H1 (cell line): ENCODE measurements at regions not wholly inside any gene's neighbourhood (a gene's known extent, or its start where the extent isn't known, plus 50 kb on each side); places are given as distances from the start of the nearest gene placed in this dataset.

ENCODE experiments used
- CTCF ChIA-PET: fragments of 300-600 bp; sonication (Branson Sonifier 250); formaldehyde crosslinking; loops from one replicate; lab custom pipeline; 2021; ENCODE audit not compliant: partially characterized antibody; lab: Charles Lee
- POLR2A ChIA-PET: fragments of 300-600 bp; sonication (Branson Sonifier 250); formaldehyde crosslinking; loops from one replicate; lab custom pipeline; 2021; ENCODE audit warnings: inconsistent platforms; ENCODE audit not compliant: partially characterized antibody; lab: Charles Lee
- DNase-seq, 2 experiments: peaks; one replicate each; pipeline versions ENCODE4 v3.0.0 to v3.0.0-alpha.2; 2010 to 2022; ENCODE audit warnings: low spot score in 2 of 2, low read depth in 1 of 2, mixed read lengths in 1 of 2
- FAIRE-seq: peaks from 2 replicates; lab custom pipeline; 2011; peaks lifted over from hg19 to GRCh38; lab: Jason Lieb, UNC
- H2AFZ ChIP-seq: 2 replicates; pipeline ENCODE4 v1.8.1; 2012; ENCODE audit warnings: low read length, inconsistent platforms
- H2AK5ac ChIP-seq: 2 replicates; pipeline ENCODE4 v1.6.1; 2013; ENCODE audit warnings: low read depth, low read length
- H2BK120ac ChIP-seq: replicated peaks from 2 replicates; pipeline ENCODE3; 2013; ENCODE audit warnings: low read depth, low read length, inconsistent platforms
- H2BK12ac ChIP-seq: 2 replicates; pipeline ENCODE4 v1.6.1; 2013; ENCODE audit warnings: low read depth, low read length
- H2BK15ac ChIP-seq: 2 replicates; pipeline ENCODE4 v1.6.1; 2013; ENCODE audit warnings: low read length
- H2BK20ac ChIP-seq: 2 replicates; pipeline ENCODE4 v1.6.1; 2013; ENCODE audit warnings: low read length
- H2BK5ac ChIP-seq: 2 replicates; pipeline ENCODE4 v1.6.1; 2013; ENCODE audit warnings: low read depth, low read length
- H3K14ac ChIP-seq: 2 replicates; pipeline ENCODE4 v1.6.1; 2013; ENCODE audit warnings: inconsistent platforms; ENCODE audit not compliant: insufficient read length
- H3K18ac ChIP-seq: 2 replicates; pipeline ENCODE4 v1.6.1; 2013; ENCODE audit warnings: low read length; ENCODE audit errors: extremely low read depth
- H3K23ac ChIP-seq: 2 replicates; pipeline ENCODE4 v1.6.1; 2013; ENCODE audit warnings: inconsistent platforms; ENCODE audit not compliant: insufficient read length
- H3K23me2 ChIP-seq: 2 replicates; pipeline ENCODE4 v1.6.1; 2013; ENCODE audit warnings: low read depth, low read length
- H3K27ac ChIP-seq: 2 replicates; pipeline ENCODE4 v1.6.1; 2011; ENCODE audit warnings: low read depth, low read length, inconsistent platforms
- H3K27me3 ChIP-seq, 4 experiments: replicated peaks in 1 of 4; 1 replicate in 1 of 4; 2 replicates in 3 of 4; pipeline versions ENCODE4 v1.6.1 to v1.8.1; 2011 to 2013; ENCODE audit warnings: low read length in 3 of 4, mild to moderate bottlenecking in 3 of 4, inconsistent platforms in 2 of 4, mixed read lengths in 2 of 4, moderate library complexity in 1 of 4; ENCODE audit not compliant: control insufficient read depth in 3 of 4, insufficient read depth in 3 of 4; ENCODE audit errors: extremely low read depth in 1 of 4
- H3K36me3 ChIP-seq, 4 experiments: 2 replicates each; pipeline versions ENCODE4 v1.6.1 to v1.8.1; 2011 to 2013; ENCODE audit warnings: mild to moderate bottlenecking in 4 of 4, low read length in 3 of 4, moderate library complexity in 2 of 4, control low read depth in 1 of 4, inconsistent platforms in 1 of 4; ENCODE audit not compliant: insufficient read depth in 4 of 4, control insufficient read depth in 2 of 4
- H3K4ac ChIP-seq: replicated peaks from 2 replicates; pipeline ENCODE3; 2013; ENCODE audit warnings: low read length, low read depth, mixed read lengths, inconsistent platforms; ENCODE audit not compliant: insufficient read length
- H3K4me1 ChIP-seq, 4 experiments: replicated peaks in 1 of 4; 1 replicate in 1 of 4; 2 replicates in 3 of 4; pipeline versions ENCODE4 v1.6.1 to v1.8.1; 2011 to 2013; ENCODE audit warnings: low read length in 3 of 4, inconsistent platforms in 2 of 4, mixed read lengths in 1 of 4; ENCODE audit not compliant: insufficient read depth in 4 of 4, control insufficient read depth in 3 of 4
- H3K4me2 ChIP-seq, 2 experiments: 2 replicates each; pipeline versions ENCODE4 v1.6.1 to v1.8.1; 2011 to 2013; ENCODE audit warnings: low read depth in 2 of 2, low read length in 2 of 2, control low read depth in 1 of 2, inconsistent platforms in 1 of 2, mild to moderate bottlenecking in 1 of 2; ENCODE audit not compliant: insufficient read depth in 1 of 2
- H3K4me3 ChIP-seq, 4 experiments: fragments of 200-600, 300-600 bp in 1 of 4; sonication (generic), shearing (Covaris generic), sonication (Bioruptor Twin) in 1 of 4; 2 replicates each; pipeline versions ENCODE4 v1.5.1 to v1.8.1; 2011 to 2016; ENCODE audit warnings: low read length in 4 of 4, low read depth in 3 of 4, control low read depth in 2 of 4, inconsistent platforms in 2 of 4, mild to moderate bottlenecking in 2 of 4, mixed read lengths in 1 of 4, moderate library complexity in 1 of 4; ENCODE audit not compliant: insufficient read depth in 2 of 4; ENCODE audit errors: extremely low read depth in 1 of 4
- H3K56ac ChIP-seq: replicated peaks from 2 replicates; pipeline ENCODE3; 2013; ENCODE audit warnings: low read depth, mild to moderate bottlenecking, mixed read lengths, low read length, inconsistent platforms; ENCODE audit not compliant: insufficient read length
- H3K79me1 ChIP-seq: 2 replicates; pipeline ENCODE4 v1.6.1; 2013; ENCODE audit warnings: low read depth, low read length, control low read depth
- H3K79me2 ChIP-seq, 2 experiments: 2 replicates each; pipeline versions ENCODE4 v1.6.1 to v1.8.1; 2012 to 2013; ENCODE audit warnings: low read length in 2 of 2, mild to moderate bottlenecking in 2 of 2, inconsistent platforms in 1 of 2; ENCODE audit not compliant: insufficient read depth in 2 of 2, control insufficient read depth in 1 of 2
- H3K9ac ChIP-seq, 4 experiments: replicated peaks in 1 of 4; 1 replicate in 1 of 4; 2 replicates in 3 of 4; pipeline versions ENCODE4 v1.6.1 to v1.8.1; 2011 to 2013; ENCODE audit warnings: low read depth in 3 of 4, low read length in 3 of 4, control low read depth in 2 of 4, mild to moderate bottlenecking in 2 of 4, moderate library complexity in 2 of 4, inconsistent platforms in 1 of 4; ENCODE audit errors: extremely low read depth in 1 of 4
- H3K9me3 ChIP-seq, 2 experiments: 2 replicates each; pipeline versions ENCODE4 v1.6.1 to v1.8.1; 2012 to 2013; ENCODE audit warnings: mild to moderate bottlenecking in 2 of 2, moderate library complexity in 2 of 2, control low read depth in 1 of 2, inconsistent platforms in 1 of 2, low read depth in 1 of 2, low read length in 1 of 2, mixed read lengths in 1 of 2; ENCODE audit not compliant: insufficient read depth in 2 of 2
- H4K20me1 ChIP-seq, 2 experiments: replicated peaks in 1 of 2; 2 replicates each; pipeline versions ENCODE3 to v1.8.1; 2011 to 2013; ENCODE audit warnings: inconsistent platforms in 2 of 2, low read length in 2 of 2, mild to moderate bottlenecking in 1 of 2; ENCODE audit not compliant: insufficient read depth in 2 of 2, control insufficient read depth in 1 of 2
- H4K5ac ChIP-seq: 2 replicates; pipeline ENCODE4 v1.6.1; 2013; ENCODE audit warnings: low read length, low read depth, mixed read lengths, inconsistent platforms; ENCODE audit not compliant: insufficient read length
- H4K8ac ChIP-seq: 2 replicates; pipeline ENCODE4 v1.8.0; 2013; ENCODE audit warnings: mild to moderate bottlenecking, moderate library complexity, low read length, inconsistent platforms; ENCODE audit not compliant: insufficient read depth; ENCODE audit errors: extremely low read depth
- H4K91ac ChIP-seq: replicated peaks from 2 replicates; pipeline ENCODE3; 2013; ENCODE audit warnings: low read length, mixed read lengths, inconsistent platforms; ENCODE audit not compliant: insufficient read length
- BACH1 ChIP-seq: IDR thresholded peaks from 2 replicates; pipeline ENCODE4 v1.6.1; 2012; ENCODE audit warnings: low read length, improper control_type of control experiment
- CHD1 ChIP-seq: IDR thresholded peaks from 2 replicates; pipeline ENCODE4 v1.6.1; 2012; ENCODE audit warnings: low read depth, low read length, improper control_type of control experiment
- CTCF ChIP-seq, 3 experiments: IDR thresholded peaks; 1 replicate in 2 of 3; 2 replicates in 1 of 3; pipeline versions ENCODE4 v1.5.1 to v1.6.1; 2011; ENCODE audit warnings: low read length in 3 of 3, mild to moderate bottlenecking in 3 of 3, inconsistent platforms in 2 of 3, low read depth in 1 of 3, moderate library complexity in 1 of 3; ENCODE audit not compliant: insufficient read depth in 1 of 3; ENCODE audit errors: control extremely low read depth in 1 of 3
- HDAC2 ChIP-seq, 2 experiments: fragments of 300-600 bp in 1 of 2; sonication (generic) in 1 of 2; IDR thresholded peaks; 2 replicates each; pipeline ENCODE4 v1.6.1; 2011 to 2012; ENCODE audit warnings: low read depth in 2 of 2, low read length in 2 of 2, mild to moderate bottlenecking in 2 of 2, moderate library complexity in 2 of 2, borderline replicate concordance in 1 of 2, inconsistent platforms in 1 of 2
- NANOG ChIP-seq: IDR thresholded peaks from 2 replicates; pipeline ENCODE4 v1.6.1; 2011; ENCODE audit warnings: low read length, low read depth, mild to moderate bottlenecking, inconsistent platforms; ENCODE audit not compliant: insufficient read depth, poor library complexity, severe bottlenecking
- POLR2A ChIP-seq, 2 experiments: IDR thresholded peaks; 1 replicate in 1 of 2; 2 replicates in 1 of 2; pipeline ENCODE4 v1.6.1; 2011; ENCODE audit warnings: low read depth in 2 of 2, low read length in 2 of 2, mild to moderate bottlenecking in 2 of 2; ENCODE audit errors: control extremely low read depth in 1 of 2
- RXRA ChIP-seq: IDR thresholded peaks from 2 replicates; pipeline ENCODE4 v1.6.1; 2011; ENCODE audit warnings: low read depth, mild to moderate bottlenecking, low read length, moderate library complexity; ENCODE audit not compliant: insufficient read depth
- SIN3A ChIP-seq, 2 experiments: IDR thresholded peaks in 1 of 2; conservative IDR thresholded peaks in 1 of 2; 2 replicates each; pipeline ENCODE4 v1.6.1; 2011 to 2012; ENCODE audit warnings: low read length in 2 of 2, improper control_type of control experiment in 1 of 2, low read depth in 1 of 2, mild to moderate bottlenecking in 1 of 2
- SP1 ChIP-seq: IDR thresholded peaks from 2 replicates; pipeline ENCODE4 v1.6.1; 2011; ENCODE audit warnings: low read depth, low read length
- TAF1 ChIP-seq: IDR thresholded peaks from 2 replicates; pipeline ENCODE4 v1.6.1; 2011; ENCODE audit warnings: mild to moderate bottlenecking, low read depth, low read length
- TAF7 ChIP-seq: optimal IDR thresholded peaks from 2 replicates; pipeline ENCODE3; 2011; ENCODE audit warnings: low read depth, mild to moderate bottlenecking, inconsistent platforms, low read length, moderate library complexity, borderline replicate concordance
- YY1 ChIP-seq: IDR thresholded peaks from 2 replicates; pipeline ENCODE4 v1.6.1; 2011; ENCODE audit warnings: low read depth, mild to moderate bottlenecking, low read length
- WGBS, 2 experiments: shearing (Covaris generic) in 1 of 2; methylation state at CpG; one replicate each; pipeline versions ENCODE4 v1.1.6 to v1.1.7; 2013 to 2015; ENCODE audit warnings: low lambda C conversion rate in 2 of 2, mixed read lengths in 2 of 2, inconsistent platforms in 1 of 2, low coverage in 1 of 2, missing lambda C conversion rate in 1 of 2; ENCODE audit not compliant: insufficient replicate concordance in 2 of 2, insufficient coverage in 1 of 2, insufficient read length in 1 of 2; ENCODE audit errors: extremely low coverage in 1 of 2, missing lambda C conversion rate in 1 of 2; 5-methylcytosine and 5-hydroxymethylcytosine counted together

- CTCF ChIA-PET = interaction anchor here (1.0 kb wide), 1 partner anchor 16 kb away, joined by 3 read pairs; no protein-coding TSS in a partner anchor
- no peak overlapping the region for H3K56ac ChIP-seq
- H2BK12ac ChIP-seq = no peak overlapping the region
- no peak overlapping the region for H2BK15ac ChIP-seq
- FAIRE-seq (no peak), DNase-seq (no peak)
- no peaks in the 10 kb centered on the region for H3K23me2 ChIP-seq
- 100% methylated on average over 1 of the region's 1 CpG; no CpG with 5 or more reads in 1 of the 2 experiments for WGBS, 2 experiments
- no peak overlapping the region for H3K4me2 ChIP-seq
- no peaks in the 10 kb centered on the region for H3K36me3 ChIP-seq
- H3K23ac ChIP-seq = no peak overlapping the region
- H3K79me2 ChIP-seq = no peaks in the 10 kb centered on the region
- no peak overlapping the region for H3K27ac ChIP-seq
- H3K27me3 ChIP-seq = no peaks in the 10 kb centered on the region
- no peak overlapping the region for H3K18ac ChIP-seq
- no peak overlapping the region for H3K4ac ChIP-seq
- no peaks in the 10 kb centered on the region for H3K79me1 ChIP-seq
- H3K14ac ChIP-seq = no peak overlapping the region
- H2BK120ac ChIP-seq = no peak overlapping the region
- H4K5ac ChIP-seq = no peak overlapping the region
- H2AK5ac ChIP-seq = no peak overlapping the region
- H3K9ac ChIP-seq = no peak overlapping the region
- H4K8ac ChIP-seq = no peak overlapping the region
- H4K91ac ChIP-seq = no peak overlapping the region
- no peak overlapping the region for H2BK5ac ChIP-seq
- POLR2A ChIA-PET = no interaction called here
- no peak overlapping the region for H3K4me3 ChIP-seq
- H4K20me1 ChIP-seq = no peaks in the 10 kb centered on the region
- no peaks in the 10 kb centered on the region for H3K9me3 ChIP-seq
- H3K4me1 ChIP-seq = peaks cover 0 to 4% (median under 1%) of the 10 kb centered on the region in 4 experiments; a peak in 1 of 7 replicates
- no peak overlapping the region for H2AFZ ChIP-seq
- no peak overlapping the region for H2BK20ac ChIP-seq
- no peak for TF ChIP-seq CTCF (IDR thresholded peaks at IDR 0.05; ENCODE audit: control extremely low read depth in 1 of 3, insufficient read depth in 1 of 3, low read depth in 1 of 3, low read length in 3 of 3)
- no peak for TF ChIP-seq TAF7
- TF ChIP-seq SP1 = no peak
- no peak for TF ChIP-seq POLR2A (IDR thresholded peaks at IDR 0.05; ENCODE audit: control extremely low read depth in 1 of 2, low read depth in 2 of 2, low read length in 2 of 2)
- TF ChIP-seq RXRA = no peak
- TF ChIP-seq BACH1 = no peak
- no peak for TF ChIP-seq SIN3A (conservative IDR thresholded peaks at IDR 0.05 in 1 of 2, IDR thresholded peaks at IDR 0.05 in 1 of 2; ENCODE audit: low read depth in 1 of 2, low read length in 2 of 2)
- TF ChIP-seq CHD1 = no peak
- TF ChIP-seq NANOG = no peak
- no peak for TF ChIP-seq YY1
- no peak for TF ChIP-seq HDAC2 (IDR thresholded peaks at IDR 0.05; ENCODE audit: borderline replicate concordance in 1 of 2, low read depth in 2 of 2, low read length in 2 of 2)
- no peak for TF ChIP-seq TAF1
Observed at GRCh38 chr12:16669756-16670155, 63.8 kb upstream of the LMO3 start.
